HG02588 (cell line): ENCODE measurements at regions not wholly inside any gene's neighbourhood (a gene's known extent, or its start where the extent isn't known, plus 50 kb on each side); places are given as distances from the start of the nearest gene placed in this dataset.
"Not testable (repeated sequence)": the region's sequence is repeated elsewhere in the genome, so short reads cannot be mapped to it uniquely, and the experiment has no call there.

Experiments
- ATAC-seq: cut with Tn5 transposase; IDR thresholded peaks from one replicate; pipeline ENCODE4 v1.9.1; 2021; ENCODE audit warnings: mild to moderate bottlenecking, moderate library complexity; ENCODE audit not compliant: unreplicated experiment

GRCh38 chr9:28941856-28942255, 1368.6 kb upstream of the C9orf72 start:
- ATAC-seq, result no peak

- no peak for ATAC-seq
Measured at GRCh38 chr9:28942941-28943340, 1369.7 kb upstream of the C9orf72 start.

GRCh38 chr9:28946648-28947047, 1373.4 kb upstream of the C9orf72 start:
- no peak for ATAC-seq

- no peak for ATAC-seq
Measured at GRCh38 chr9:28951945-28952344, 1378.7 kb upstream of the C9orf72 start.

- no peak for ATAC-seq
Measured at GRCh38 chr9:28956116-28956880, 1383.0 kb upstream of the C9orf72 start.

- no peak for ATAC-seq
Measured at GRCh38 chr9:28960602-28961001, 1387.3 kb upstream of the C9orf72 start.

- no peak for ATAC-seq
Measured at GRCh38 chr9:28961623-28962022, 1388.3 kb upstream of the C9orf72 start.

- no peak for ATAC-seq
Measured at GRCh38 chr9:28967226-28967625, 1393.9 kb upstream of the C9orf72 start.

GRCh38 chr9:28970241-28970654, 1397.0 kb upstream of the C9orf72 start:
- no peak for ATAC-seq

- ATAC-seq, result no peak
Measured at GRCh38 chr9:28971881-28972280, 1398.6 kb upstream of the C9orf72 start.

- ATAC-seq, result no peak
Measured at GRCh38 chr9:28976250-28976649, 1403.0 kb upstream of the C9orf72 start.

GRCh38 chr9:28976684-28977083, 1403.4 kb upstream of the C9orf72 start:
- ATAC-seq, result no peak

GRCh38 chr9:28981129-28981528, 1407.8 kb upstream of the C9orf72 start:
- ATAC-seq, result no peak

- ATAC-seq, result no peak
Measured at GRCh38 chr9:28981711-28982110, 1408.4 kb upstream of the C9orf72 start.

GRCh38 chr9:28984016-28984415, 1410.7 kb upstream of the C9orf72 start:
- ATAC-seq, result no peak

- not testable (repeated sequence) for ATAC-seq
Measured at GRCh38 chr9:28990009-28990408, 1416.7 kb upstream of the C9orf72 start.

- ATAC-seq, result no peak
Measured at GRCh38 chr9:28999057-28999456, 1425.8 kb upstream of the C9orf72 start.

GRCh38 chr9:28999806-29000205, 1426.5 kb upstream of the C9orf72 start:
- ATAC-seq, result no peak

GRCh38 chr9:29001006-29001405, 1427.7 kb upstream of the C9orf72 start:
- no peak for ATAC-seq

GRCh38 chr9:29004988-29005387, 1431.7 kb upstream of the C9orf72 start:
- no peak for ATAC-seq

- no peak for ATAC-seq
Measured at GRCh38 chr9:29006628-29007027, 1433.3 kb upstream of the C9orf72 start.

- ATAC-seq, result no peak
Measured at GRCh38 chr9:29012911-29013310, 1439.6 kb upstream of the C9orf72 start.

GRCh38 chr9:29021632-29022031, 1448.4 kb upstream of the C9orf72 start:
- ATAC-seq, result no peak
